Loucy (cell line): ENCODE measurements at regions not wholly inside any gene's neighbourhood (a gene's known extent, or its start where the extent isn't known, plus 50 kb on each side); places are given as distances from the start of the nearest gene placed in this dataset.

Experiments used
- H2AFZ ChIP-seq: fragments of 200-600 bp; sonication (generic); 2 replicates; pipeline ENCODE4 v1.6.0; 2016; ENCODE audit warnings: antibody characterized with exemption, mild to moderate bottlenecking, low read length, moderate library complexity
- H3F3A ChIP-seq: fragments of 200-600 bp; 2 replicates; pipeline ENCODE4 v1.6.0; 2016; ENCODE audit warnings: antibody characterized with exemption, low read depth, mild to moderate bottlenecking
- H3K27me3 ChIP-seq: fragments of 200-600 bp; sonication (generic); 2 replicates; pipeline ENCODE4 v1.6.1; 2014; ENCODE audit warnings: low read length, mild to moderate bottlenecking; ENCODE audit not compliant: insufficient read depth, poor library complexity, severe bottlenecking
- H3K36me3 ChIP-seq: fragments of 200-600 bp; sonication (generic); 2 replicates; pipeline ENCODE4 v1.6.1; 2016; ENCODE audit warnings: low read length; ENCODE audit not compliant: insufficient read depth
- H3K4me1 ChIP-seq: fragments of 200-600 bp; sonication (generic); 2 replicates; pipeline ENCODE4 v1.5.1; 2014; ENCODE audit warnings: low read length, mild to moderate bottlenecking; ENCODE audit not compliant: insufficient read depth, poor library complexity, severe bottlenecking
- H3K4me2 ChIP-seq: fragments of 200-600 bp; sonication (generic); 2 replicates; pipeline ENCODE4 v1.6.0; 2014; ENCODE audit warnings: antibody characterized with exemption, low read length, low read depth, mild to moderate bottlenecking; ENCODE audit not compliant: poor library complexity, severe bottlenecking
- H3K4me3 ChIP-seq: fragments of 200-600 bp; sonication (generic); 2 replicates; pipeline ENCODE4 v1.5.1; 2014; ENCODE audit warnings: low read length, mild to moderate bottlenecking, mixed read lengths; ENCODE audit not compliant: poor library complexity, severe bottlenecking
- H3K79me2 ChIP-seq: fragments of 200-600 bp; sonication (generic); 2 replicates; pipeline ENCODE4 v1.6.1; 2014; ENCODE audit warnings: low read length; ENCODE audit not compliant: insufficient read depth
- H3K9ac ChIP-seq: fragments of 200-600 bp; sonication (generic); 2 replicates; pipeline ENCODE4 v1.6.0; 2014; ENCODE audit warnings: mild to moderate bottlenecking, low read depth, low read length, moderate library complexity; ENCODE audit not compliant: poor library complexity, severe bottlenecking
- H3K9me2 ChIP-seq: fragments of 200-600 bp; sonication (generic); replicated peaks from 2 replicates; pipeline ENCODE4 v1.6.1; 2016; ENCODE audit warnings: low read depth, low read length, mixed read lengths
- H3K9me3 ChIP-seq: fragments of 200-600 bp; sonication (generic); 2 replicates; pipeline ENCODE4 v1.6.1; 2014; ENCODE audit warnings: mild to moderate bottlenecking, antibody characterized with exemption, low read length, low read depth; ENCODE audit not compliant: insufficient read depth
- H4K20me1 ChIP-seq: fragments of 200-600 bp; sonication (generic); 2 replicates; pipeline ENCODE4 v1.6.0; 2014; ENCODE audit warnings: antibody characterized with exemption, low read length, mild to moderate bottlenecking; ENCODE audit not compliant: insufficient read depth, poor library complexity, severe bottlenecking
- CTCF ChIP-seq: fragments of 200-600 bp; sonication (generic); conservative IDR thresholded peaks from 2 replicates; pipeline ENCODE4 v1.5.1; 2014; ENCODE audit warnings: mild to moderate bottlenecking, antibody characterized with exemption, low read length
- EZH2phosphoT487 ChIP-seq: fragments of 200-600 bp; IDR thresholded peaks from 2 replicates; pipeline ENCODE4 v1.6.1; 2018; ENCODE audit warnings: antibody characterized with exemption, mild to moderate bottlenecking, moderate library complexity, borderline replicate concordance

- Histone ChIP-seq H3K36me3 (no peaks in the 10 kb centered on the region), H3K9me3 (no peaks in the 10 kb centered on the region), H3K9ac (no peak overlapping the region), H2AFZ (no peak overlapping the region), H3K4me1 (no peaks in the 10 kb centered on the region), H3K4me2 (no peak overlapping the region), H4K20me1 (no peaks in the 10 kb centered on the region), H3K4me3 (no peak overlapping the region), H3K27me3 (no peaks in the 10 kb centered on the region), H3K9me2 (no peaks in the 10 kb centered on the region), H3F3A (no peaks in the 10 kb centered on the region), H3K79me2 (no peaks in the 10 kb centered on the region)
- TF ChIP-seq CTCF (no peak), EZH2phosphoT487 (no peak)
These were observed 870.3 kb upstream of the RAG2 start for GRCh38 chr11:37468344-37468743.

GRCh38 chr11:37465221-37465620 is 867.2 kb upstream of the RAG2 start:
- no peak overlapping the region for H3K4me3 ChIP-seq
- no peaks in the 10 kb centered on the region for H3K9me3 ChIP-seq
- H3K27me3 ChIP-seq, result no peaks in the 10 kb centered on the region
- H3K4me2 ChIP-seq, result no peak overlapping the region
- H4K20me1 ChIP-seq, result no peaks in the 10 kb centered on the region
- H3K4me1 ChIP-seq, result no peaks in the 10 kb centered on the region
- H3K9me2 ChIP-seq, result no peaks in the 10 kb centered on the region
- H3K79me2 ChIP-seq, result no peaks in the 10 kb centered on the region
- no peaks in the 10 kb centered on the region for H3K36me3 ChIP-seq
- TF ChIP-seq EZH2phosphoT487 (no peak), CTCF (no peak)
- H3F3A ChIP-seq, result no peaks in the 10 kb centered on the region
- H2AFZ ChIP-seq, result no peak overlapping the region
- no peak overlapping the region for H3K9ac ChIP-seq

GRCh38 chr11:37459456-37459855 is 861.4 kb upstream of the RAG2 start:
- no peaks in the 10 kb centered on the region for H3K79me2 ChIP-seq
- no peaks in the 10 kb centered on the region for H3F3A ChIP-seq
- no peaks in the 10 kb centered on the region for H3K9me2 ChIP-seq
- H3K9me3 ChIP-seq, result no peaks in the 10 kb centered on the region
- no peak overlapping the region for H3K4me3 ChIP-seq
- H3K4me2 ChIP-seq, result no peak overlapping the region
- no peaks in the 10 kb centered on the region for H3K36me3 ChIP-seq
- H3K9ac ChIP-seq, result no peak overlapping the region
- H2AFZ ChIP-seq, result no peak overlapping the region
- no peaks in the 10 kb centered on the region for H3K27me3 ChIP-seq
- TF ChIP-seq EZH2phosphoT487 (no peak), CTCF (no peak)
- H3K4me1 ChIP-seq, result no peaks in the 10 kb centered on the region
- no peaks in the 10 kb centered on the region for H4K20me1 ChIP-seq
